HepG2 (cell line): ENCODE measurements at regions not wholly inside any gene's neighbourhood (a gene's known extent, or its start where the extent isn't known, plus 50 kb on each side); places are given as distances from the start of the nearest gene placed in this dataset.

Source experiments
- CHD2 ChIP-seq: IDR thresholded peaks from 2 replicates; pipeline ENCODE4 v1.6.1; 2011; ENCODE audit warnings: low read depth, low read length, improper control_type of control experiment
- CTCF ChIP-seq: sonication (generic); formaldehyde crosslinking; IDR thresholded peaks from 2 replicates; pipeline ENCODE4 v1.5.0; 2020; ENCODE audit warnings: mild to moderate bottlenecking, missing genetic modification reagents, moderate library complexity
- EP300 ChIP-seq, 3 experiments: sonication (generic) in 1 of 3; formaldehyde crosslinking in 1 of 3; IDR thresholded peaks; 2 replicates each; pipeline versions ENCODE4 v1.5.1 to v1.6.1; 2011 to 2020; ENCODE audit warnings: low read depth in 2 of 3, low read length in 2 of 3, borderline replicate concordance in 1 of 3, improper control_type of control experiment in 1 of 3, mild to moderate bottlenecking in 1 of 3, missing genetic modification reagents in 1 of 3, moderate library complexity in 1 of 3
- EZH2 ChIP-seq: conservative IDR thresholded peaks from 2 replicates; pipeline ENCODE4 v1.6.1; 2012; ENCODE audit warnings: mild to moderate bottlenecking, low read depth, low read length, moderate library complexity
- HES4 ChIP-seq: sonication (generic); formaldehyde crosslinking; IDR thresholded peaks from 2 replicates; pipeline ENCODE4 v1.9.0; 2021; ENCODE audit warnings: mild to moderate bottlenecking, missing genetic modification reagents, borderline replicate concordance
- NFIC ChIP-seq: IDR thresholded peaks from 2 replicates; pipeline ENCODE4 v1.6.1; 2012; ENCODE audit warnings: mild to moderate bottlenecking, low read length, inconsistent platforms
- PREB ChIP-seq: sonication (generic); formaldehyde crosslinking; IDR thresholded peaks from 2 replicates; pipeline ENCODE4 v1.4.0; 2020; ENCODE audit warnings: missing genetic modification reagents
- STAT6 ChIP-seq: sonication (generic); formaldehyde crosslinking; IDR thresholded peaks from 2 replicates; pipeline ENCODE4 v1.4.0; 2020; ENCODE audit warnings: missing genetic modification reagents, mild to moderate bottlenecking, borderline replicate concordance
- TP53 ChIP-seq: sonication (generic); formaldehyde crosslinking; conservative IDR thresholded peaks from 2 replicates; pipeline ENCODE4 v1.4.0; 2020; ENCODE audit warnings: missing genetic modification reagents
- YY1 ChIP-seq: IDR thresholded peaks from 2 replicates; pipeline ENCODE4 v1.6.1; 2011; ENCODE audit warnings: low read length, low read depth, moderate library complexity, mild to moderate bottlenecking; ENCODE audit not compliant: insufficient read depth, insufficient replicate concordance
- ZBTB21 ChIP-seq: sonication (generic); formaldehyde crosslinking; IDR thresholded peaks from 2 replicates; pipeline ENCODE4 v1.4.0; 2020; ENCODE audit warnings: missing genetic modification reagents
- ZNF121 ChIP-seq: sonication (generic); formaldehyde crosslinking; IDR thresholded peaks from 2 replicates; pipeline ENCODE4 v1.5.0; 2020; ENCODE audit warnings: mild to moderate bottlenecking, missing genetic modification reagents
- ZNF142 ChIP-seq: sonication (generic); formaldehyde crosslinking; IDR thresholded peaks from 2 replicates; pipeline ENCODE4 v1.4.0; 2020; ENCODE audit warnings: missing genetic modification reagents
- ZNF143 ChIP-seq: sonication (generic); formaldehyde crosslinking; IDR thresholded peaks from 2 replicates; pipeline ENCODE4 v1.4.0; 2020; ENCODE audit warnings: missing genetic modification reagents

GRCh38 chr1:86289161-86289560 lies 107.0 kb downstream of the ODF2L start:
- no peak for TF ChIP-seq NFIC
- no peak for TF ChIP-seq EP300 (IDR thresholded peaks at IDR 0.05; ENCODE audit: low read depth in 2 of 2, low read length in 2 of 2)
- TF ChIP-seq EP300 (CRISPR knock-in tag; IDR thresholded peaks at IDR 0.05; ENCODE audit: borderline replicate concordance), result no peak
- no peak for TF ChIP-seq TP53 (CRISPR knock-in tag)
- TF ChIP-seq CTCF (CRISPR knock-in tag), result no peak
- TF ChIP-seq ZNF143, result no peak
- no peak for TF ChIP-seq EZH2
- TF ChIP-seq HES4 (CRISPR knock-in tag), result no peak
- no peak for TF ChIP-seq PREB (CRISPR knock-in tag)
- TF ChIP-seq YY1, result no peak
- TF ChIP-seq ZNF121 (CRISPR knock-in tag), result no peak
- no peak for TF ChIP-seq STAT6
- TF ChIP-seq ZBTB21 (CRISPR knock-in tag), result no peak
- no peak for TF ChIP-seq ZNF142 (CRISPR knock-in tag)
- TF ChIP-seq CHD2, result no peak
